Heart left ventricle (tissue), 16 donors: ENCODE measurements at regions not wholly inside any gene's neighbourhood (a gene's known extent, or its start where the extent isn't known, plus 50 kb on each side); places are given as distances from the start of the nearest gene placed in this dataset.

Source experiments
- ATAC-seq, 4 donors: fragments of 200-7000 bp; cut with Tn5 transposase; one replicate each; pipeline ENCODE4 v1.9.1; 2020 to 2022; ENCODE audit warnings: moderate library complexity in 4 of 4, mild to moderate bottlenecking in 3 of 4, moderate number of reproducible peaks in 1 of 4
- DNase-seq, 5 donors: peaks; one replicate each; pipeline ENCODE4 v3.0.0-alpha.2; 2020
- H3K27ac ChIP-seq, 12 donors: fragments of 200-600 bp; sonication (generic) in 4 of 12; one replicate each; pipeline versions ENCODE4 v1.5.0 to v1.8.0; 2016 to 2022; ENCODE audit warnings: mild to moderate bottlenecking in 2 of 12
- H3K27me3 ChIP-seq, 9 donors: fragments of 200-600 bp; sonication (generic) in 2 of 9; one replicate each; pipeline versions ENCODE4 v1.5.1 to v1.8.0; 2016 to 2022; ENCODE audit warnings: mild to moderate bottlenecking in 3 of 9
- H3K36me3 ChIP-seq, 9 donors: fragments of 200-600 bp; sonication (generic) in 2 of 9; one replicate each; pipeline versions ENCODE4 v1.5.0 to v1.8.0; 2018 to 2022; ENCODE audit warnings: mild to moderate bottlenecking in 2 of 9
- H3K4me1 ChIP-seq, 12 donors: fragments of 200-600 bp; sonication (generic) in 4 of 12; one replicate each; pipeline versions ENCODE4 v1.5.0 to v1.8.0; 2016 to 2022; ENCODE audit warnings: mild to moderate bottlenecking in 3 of 12
- H3K4me3 ChIP-seq, 12 donors: fragments of 200-600 bp; sonication (generic) in 4 of 12; one replicate each; pipeline versions ENCODE4 v1.5.0 to v1.8.0; 2017 to 2022; ENCODE audit warnings: mild to moderate bottlenecking in 9 of 12, moderate library complexity in 4 of 12
- H3K9me3 ChIP-seq, 12 donors: fragments of 200-600 bp; sonication (generic) in 4 of 12; one replicate each; pipeline versions ENCODE4 v1.5.0 to v1.8.0; 2016 to 2022; ENCODE audit warnings: mild to moderate bottlenecking in 1 of 12
- POLR2A ChIP-seq, 2 donors: fragments of 450-650 bp; IDR thresholded peaks; one replicate each; pipeline ENCODE4 v1.6.1; 2017; ENCODE audit warnings: antibody characterized with exemption in 2 of 2, mild to moderate bottlenecking in 2 of 2, moderate library complexity in 2 of 2
- WGBS, 4 donors: extraction: QIAGEN DNeasy Blood & Tissue Kit in 2 of 4; methylation state at CpG; one replicate each; pipeline versions ENCODE4 v1.1.5 to v1.1.7; 2013 to 2018; 5-methylcytosine and 5-hydroxymethylcytosine counted together
- intact Hi-C, 10 donors: fragments of 100-400 bp; cut with DNase I; formaldehyde crosslinking; loops; one replicate each; pipeline versions ENCODE4 v1.11.1 to v1.14.2; 2022
- TF ChIP-seq, protein P1 (sequence below), 12 donors: fragments of 200-600 bp; sonication (generic) in 4 of 12; IDR thresholded peaks; one replicate each; pipeline versions ENCODE4 v1.5.0 to v1.8.0; 2018 to 2022; ENCODE audit warnings: antibody characterized with exemption in 12 of 12, mild to moderate bottlenecking in 5 of 12
- donor health status: ischemic (EF 13 %, LVEDD 7.1; RV severe dilation, severe dysfunction).
- donor health status: healthy with polysubstance abuse.
- donor health status: DM: no; HTN: yes; CAD: no.
- donor health status: DM: no; HTN: no; CAD: no.
- donor health status: ischemic (EF 25% LVEDD 6.9; RV normal size, moderate dysfunction).
- donor health status: ischemic (EF 25% LVEDD 5.7; RV mildly dilated, moderate dysfunction).
- donor health status: healthy.
- donor health status: DM: yes; HTN: yes; CAD: no.
- donor health status: ischemic (EF 35%, LVEDD 5.7; RV mildly dilated, moderate dysfunction).
- donor health status: nonischemic (EF 11% LVEDD 7.7; RV severe dilation, severe dysfunction).
- donor health status: DM: yes; HTN: yes; CAD: no.
- donor health status: PGD.
- donor health status: ischemic (EF 29% LVEDD 5.4; RV normal size, mild dysfunction).
- donor health status: nonischemic (EF 23%, LVEDD 6.1; RV moderate dilation, normal function).

DNA sequence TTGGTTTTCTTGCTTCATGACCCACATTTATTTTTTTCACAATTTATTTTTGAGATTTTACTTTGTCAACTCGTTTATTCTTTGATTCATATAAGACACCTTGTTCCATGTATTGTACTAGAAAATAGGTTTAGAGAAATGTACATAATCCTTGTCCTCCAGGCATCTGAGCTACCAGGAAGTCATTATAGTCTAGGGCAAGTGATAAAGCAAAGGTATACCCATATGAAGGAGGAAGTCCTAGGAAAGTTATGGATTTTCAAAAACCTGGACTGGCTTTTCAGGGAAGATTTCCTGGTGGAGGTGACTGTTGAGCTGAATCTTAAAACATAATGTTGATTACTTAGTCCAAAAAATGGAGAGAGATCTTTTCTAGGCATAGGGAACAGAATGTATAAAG is 98.8 kb upstream of the SHISA6 start:
- DNase-seq: no peak
- Histone ChIP-seq H3K9me3 (peaks cover 0 to 3% (median 0%) of the 10 kb centered on the region in 12 donors), H3K27ac (no peak overlapping the region), H3K4me3 (no peak overlapping the region), H3K27me3 (no peaks in the 10 kb centered on the region), H3K4me1 (peaks cover 0 to 3% (median 0%) of the 10 kb centered on the region in 12 donors), H3K36me3 (no peaks in the 10 kb centered on the region)
- intact Hi-C loops: loop anchor here in 5 of 10 donors (5.0 to 10.0 kb wide), 5 partner anchors 265 to 845 kb away; partner anchors contain the start of gene TMEM220 (in 1 of the 5)
- WGBS, 4 donors: 40 to 54% (median 48%) methylated on average over 1 of the region's 1 CpG
- TF ChIP-seq POLR2A (IDR thresholded peaks at IDR 0.05): no peak
- TF ChIP-seq, protein P1, sequence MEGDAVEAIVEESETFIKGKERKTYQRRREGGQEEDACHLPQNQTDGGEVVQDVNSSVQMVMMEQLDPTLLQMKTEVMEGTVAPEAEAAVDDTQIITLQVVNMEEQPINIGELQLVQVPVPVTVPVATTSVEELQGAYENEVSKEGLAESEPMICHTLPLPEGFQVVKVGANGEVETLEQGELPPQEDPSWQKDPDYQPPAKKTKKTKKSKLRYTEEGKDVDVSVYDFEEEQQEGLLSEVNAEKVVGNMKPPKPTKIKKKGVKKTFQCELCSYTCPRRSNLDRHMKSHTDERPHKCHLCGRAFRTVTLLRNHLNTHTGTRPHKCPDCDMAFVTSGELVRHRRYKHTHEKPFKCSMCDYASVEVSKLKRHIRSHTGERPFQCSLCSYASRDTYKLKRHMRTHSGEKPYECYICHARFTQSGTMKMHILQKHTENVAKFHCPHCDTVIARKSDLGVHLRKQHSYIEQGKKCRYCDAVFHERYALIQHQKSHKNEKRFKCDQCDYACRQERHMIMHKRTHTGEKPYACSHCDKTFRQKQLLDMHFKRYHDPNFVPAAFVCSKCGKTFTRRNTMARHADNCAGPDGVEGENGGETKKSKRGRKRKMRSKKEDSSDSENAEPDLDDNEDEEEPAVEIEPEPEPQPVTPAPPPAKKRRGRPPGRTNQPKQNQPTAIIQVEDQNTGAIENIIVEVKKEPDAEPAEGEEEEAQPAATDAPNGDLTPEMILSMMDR (IDR thresholded peaks at IDR 0.05): no peak
- ATAC-seq: no peak

- Histone ChIP-seq H3K4me1 (peaks cover 0 to 3% (median 0%) of the 10 kb centered on the region in 12 donors), H3K4me3 (no peak overlapping the region), H3K27me3 (no peaks in the 10 kb centered on the region), H3K9me3 (peaks cover 0 to 3% (median 0%) of the 10 kb centered on the region in 12 donors), H3K27ac (no peak overlapping the region), H3K36me3 (no peaks in the 10 kb centered on the region)
- no peak for DNase-seq
- intact Hi-C loops: loop anchor here in 5 of 10 donors (5.0 to 10.0 kb wide), 5 partner anchors 263 to 847 kb away; partner anchors contain the start of gene TMEM220 (in 1 of the 5)
- TF ChIP-seq POLR2A (IDR thresholded peaks at IDR 0.05): no peak
- TF ChIP-seq, protein P1 (IDR thresholded peaks at IDR 0.05): no peak
- WGBS, 4 donors: 37 to 44% (median 41%) methylated on average over 4 of the region's 4 CpGs
- ATAC-seq: no peak
Measured at GRCh38 chr17:11140501-11140900, 100.5 kb upstream of the SHISA6 start.

DNA sequence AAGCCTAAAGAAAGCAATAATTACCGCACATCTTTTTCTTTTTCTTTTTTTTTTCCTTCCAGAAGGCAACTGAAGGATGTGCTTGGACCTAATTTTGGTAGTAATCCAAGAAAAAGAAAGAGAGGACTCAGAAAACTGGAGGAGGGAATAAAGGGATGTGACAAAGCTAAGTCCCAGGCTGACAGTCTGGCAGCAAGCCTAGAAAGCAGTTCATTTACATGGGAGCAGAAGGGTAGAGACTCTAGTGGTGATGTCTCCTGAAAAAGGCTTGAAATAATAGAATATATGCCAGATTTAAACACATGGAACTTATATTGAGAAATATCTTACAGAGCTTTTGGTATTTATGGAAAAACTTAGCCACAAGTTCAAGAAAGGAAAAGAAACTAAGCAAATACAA is 101.0 kb upstream of the SHISA6 start:
- intact Hi-C loops: loop anchor here in 5 of 10 donors (5.0 to 10.0 kb wide), 5 partner anchors 263 to 847 kb away; partner anchors contain the start of gene TMEM220 (in 1 of the 5)
- ATAC-seq: peak in 3 of 4 donors; percentile 39 to 59 (median 52)
- Histone ChIP-seq H3K27ac (no peak overlapping the region), H3K4me3 (no peak overlapping the region), H3K27me3 (no peaks in the 10 kb centered on the region), H3K4me1 (peaks cover 0 to 3% (median 0%) of the 10 kb centered on the region in 12 donors), H3K9me3 (peaks cover 0 to 3% (median 0%) of the 10 kb centered on the region in 12 donors), H3K36me3 (no peaks in the 10 kb centered on the region)
- peak in 4 of 5 donors; percentile 22 to 53 (median 47) for DNase-seq
- TF ChIP-seq, protein P1 (IDR thresholded peaks at IDR 0.05): no peak
- TF ChIP-seq POLR2A (IDR thresholded peaks at IDR 0.05): no peak
- 37 to 53% (median 50%) methylated on average over 1 of the region's 1 CpG for WGBS, 4 donors

DNA sequence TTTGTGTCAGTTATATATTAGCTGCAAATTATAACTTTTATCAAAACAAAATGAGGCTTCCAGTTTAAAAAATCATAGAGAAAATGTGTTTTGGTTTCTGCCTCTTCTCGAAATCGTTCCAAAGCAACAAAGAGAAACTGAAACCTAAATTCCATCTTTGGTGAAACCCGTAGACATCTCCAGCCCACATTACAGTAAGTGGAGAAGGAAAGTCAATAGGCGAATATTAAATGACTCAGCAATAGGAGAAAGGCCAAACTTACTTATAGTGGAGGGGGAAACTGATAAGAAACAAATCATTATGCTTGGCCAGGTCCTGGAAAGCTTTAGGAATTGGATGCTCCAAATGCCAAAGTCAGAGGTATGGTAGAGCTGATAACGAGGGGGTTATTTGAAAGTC is 103.0 kb upstream of the SHISA6 start:
- Histone ChIP-seq H3K4me1 (peaks cover 0 to 3% (median 0%) of the 10 kb centered on the region in 12 donors), H3K9me3 (peaks cover 0 to 3% (median 0%) of the 10 kb centered on the region in 12 donors), H3K27ac (no peak overlapping the region), H3K36me3 (no peaks in the 10 kb centered on the region), H3K27me3 (no peaks in the 10 kb centered on the region), H3K4me3 (peak overlapping the region in 6 of 12 donors; percentile 9 to 46 (median 34))
- DNase-seq (no peak), ATAC-seq (no peak)
- WGBS, 4 donors: 61 to 70% (median 67%) methylated on average over 5 of the region's 5 CpGs
- TF ChIP-seq, protein P1 (IDR thresholded peaks at IDR 0.05): no peak
- no peak for TF ChIP-seq POLR2A (IDR thresholded peaks at IDR 0.05)
- intact Hi-C loops: loop anchor here in 1 of 10 donors (10.0 kb wide), 1 partner anchor 57 kb away; no protein-coding TSS in a partner anchor
